Stimulated activated naive CD4-positive, alpha-beta T cell treated with Interleukin-2 at 50 U/mL for 16 hours (primary cell): ENCODE measurements at regions not wholly inside any gene's neighbourhood (a gene's known extent, or its start where the extent isn't known, plus 50 kb on each side); places are given as distances from the start of the nearest gene placed in this dataset.
"Not testable (repeated sequence)": the region's sequence is repeated elsewhere in the genome, so short reads cannot be mapped to it uniquely, and the experiment has no call there.

Experiments used
- DNase-seq: peaks from one replicate; lab custom pipeline; 2025; lab: John Stamatoyannopoulos, UW

- DNase-seq: no peak
These were observed 214.7 kb upstream of the PLPPR1 start for GRCh38 chr9:100813871-100814270.

- DNase-seq: no peak
These were observed 208.5 kb upstream of the PLPPR1 start for GRCh38 chr9:100819980-100820379.

- DNase-seq: not testable (repeated sequence)
These were observed 195.5 kb upstream of the PLPPR1 start for GRCh38 chr9:100833035-100833434.

- no peak for DNase-seq
These were observed 189.7 kb upstream of the PLPPR1 start for GRCh38 chr9:100838857-100839256.

- DNase-seq: no peak
These were observed 179.8 kb upstream of the PLPPR1 start for GRCh38 chr9:100848726-100849125.

- DNase-seq: no peak
These were observed 176.4 kb upstream of the PLPPR1 start for GRCh38 chr9:100852088-100852487.

- DNase-seq: no peak
These were observed 172.3 kb upstream of the PLPPR1 start for GRCh38 chr9:100856238-100856637.

- DNase-seq: no peak
These were observed 163.4 kb upstream of the PLPPR1 start for GRCh38 chr9:100865111-100865510.

GRCh38 chr9:100865648-100866047 is 162.9 kb upstream of the PLPPR1 start:
- DNase-seq: no peak

GRCh38 chr9:100869326-100869725 is 159.2 kb upstream of the PLPPR1 start:
- DNase-seq: no peak

- no peak for DNase-seq
These were observed 148.6 kb upstream of the PLPPR1 start for GRCh38 chr9:100879884-100880283.

- DNase-seq: no peak
These were observed 148.2 kb upstream of the PLPPR1 start for GRCh38 chr9:100880284-100880683.

GRCh38 chr9:100884518-100884917 is 144.0 kb upstream of the PLPPR1 start:
- no peak for DNase-seq

GRCh38 chr9:100890321-100890720 is 138.2 kb upstream of the PLPPR1 start:
- no peak for DNase-seq

- DNase-seq: no peak
These were observed 117.3 kb upstream of the PLPPR1 start for GRCh38 chr9:100911273-100911672.

GRCh38 chr9:100913257-100913656 is 115.3 kb upstream of the PLPPR1 start:
- no peak for DNase-seq

- DNase-seq: no peak
These were observed 114.3 kb upstream of the PLPPR1 start for GRCh38 chr9:100914266-100914665.

- no peak for DNase-seq
These were observed 109.0 kb upstream of the PLPPR1 start for GRCh38 chr9:100919506-100919905.

- no peak for DNase-seq
These were observed 102.2 kb upstream of the PLPPR1 start for GRCh38 chr9:100926366-100926765.

- DNase-seq: no peak
These were observed 100.8 kb upstream of the PLPPR1 start for GRCh38 chr9:100927763-100928162.

GRCh38 chr9:100933656-100934055 is 94.9 kb upstream of the PLPPR1 start:
- DNase-seq: no peak

GRCh38 chr9:100937382-100937781 is 91.1 kb upstream of the PLPPR1 start:
- no peak for DNase-seq

GRCh38 chr9:100938507-100938906 is 90.0 kb upstream of the PLPPR1 start:
- DNase-seq: no peak

- no peak for DNase-seq
These were observed 88.9 kb upstream of the PLPPR1 start for GRCh38 chr9:100939636-100940035.

- no peak for DNase-seq
These were observed 69.3 kb upstream of the PLPPR1 start for GRCh38 chr9:100959226-100959625.
